Thyroid gland (tissue), 4 donors: ENCODE measurements at regions not wholly inside any gene's neighbourhood (a gene's known extent, or its start where the extent isn't known, plus 50 kb on each side); places are given as distances from the start of the nearest gene placed in this dataset.

Experiments
- DNase-seq, 2 donors: peaks; one replicate each; pipeline ENCODE4 v3.0.0-alpha.2; 2019
- H3K27ac ChIP-seq, 3 donors: fragments of 200-600 bp; sonication (generic); 1 replicate in 2 of 3; 2 replicates in 1 of 3; pipeline ENCODE4 v1.5.1; 2016 to 2019; ENCODE audit warnings: mild to moderate bottlenecking in 1 of 3, moderate library complexity in 1 of 3
- H3K27me3 ChIP-seq: fragments of 200-600 bp; sonication (generic); one replicate; pipeline ENCODE4 v1.5.1; 2019
- H3K36me3 ChIP-seq, 2 donors: fragments of 200-600 bp; sonication (generic); one replicate each; pipeline ENCODE4 v1.5.1; 2016 to 2019
- H3K4me1 ChIP-seq, 2 donors: fragments of 200-600 bp; sonication (generic); one replicate each; pipeline ENCODE4 v1.5.1; 2017 to 2019
- H3K4me3 ChIP-seq, 3 donors: fragments of 200-600 bp; sonication (generic); replicated peaks in 1 of 3; 1 replicate in 2 of 3; 2 replicates in 1 of 3; pipeline ENCODE4 v1.5.1; 2016; ENCODE audit warnings: mild to moderate bottlenecking in 1 of 3
- H3K9me3 ChIP-seq: fragments of 200-600 bp; sonication (generic); one replicate; pipeline ENCODE4 v1.5.1; 2017
- CTCF ChIP-seq, 6 experiments: fragments of 200-600 bp in 3 of 6; fragments of 450-650 bp in 3 of 6; sonication (generic) in 3 of 6; IDR thresholded peaks; one replicate each; pipeline ENCODE4 v1.5.1; 2016 to 2019; ENCODE audit warnings: antibody characterized with exemption in 6 of 6, mild to moderate bottlenecking in 2 of 6, inconsistent platforms in 1 of 6, moderate library complexity in 1 of 6
- POLR2A ChIP-seq, 2 donors: fragments of 450-650 bp; IDR thresholded peaks; one replicate each; pipeline ENCODE4 v1.6.1; 2017; ENCODE audit warnings: antibody characterized with exemption in 2 of 2, mild to moderate bottlenecking in 2 of 2, moderate library complexity in 1 of 2
- WGBS, 2 donors: methylation state at CpG; one replicate each; pipeline ENCODE4 v1.1.5; 2017; 5-methylcytosine and 5-hydroxymethylcytosine counted together
- intact Hi-C: fragments of 100-400 bp; cut with DNase I; formaldehyde crosslinking; loops from one replicate; pipeline ENCODE4 v1.15.1; 2023

- H3K4me3 ChIP-seq: no peak overlapping the region
- no peaks in the 10 kb centered on the region for H3K4me1 ChIP-seq
- no peaks in the 10 kb centered on the region for H3K27me3 ChIP-seq
- intact Hi-C loops: no loop called here
- H3K27ac ChIP-seq: no peak overlapping the region
- H3K9me3 ChIP-seq: no peaks in the 10 kb centered on the region
- no peak for TF ChIP-seq CTCF (IDR thresholded peaks at IDR 0.05)
- TF ChIP-seq POLR2A (IDR thresholded peaks at IDR 0.05): no peak
- no peaks in the 10 kb centered on the region for H3K36me3 ChIP-seq
- WGBS, 2 donors: 94 to 96% methylated on average over 1 of the region's 1 CpG
- DNase-seq: no peak
Measured at GRCh38 chr2:51579412-51579811, 547.5 kb upstream of the NRXN1 start.

GRCh38 chr2:51575181-51575580 is 543.2 kb upstream of the NRXN1 start:
- intact Hi-C loops: no loop called here
- TF ChIP-seq POLR2A (IDR thresholded peaks at IDR 0.05) (no peak), CTCF (IDR thresholded peaks at IDR 0.05) (no peak)
- no peak overlapping the region for H3K4me3 ChIP-seq
- no peaks in the 10 kb centered on the region for H3K9me3 ChIP-seq
- no peak overlapping the region for H3K27ac ChIP-seq
- no peaks in the 10 kb centered on the region for H3K4me1 ChIP-seq
- DNase-seq: no peak
- WGBS, 2 donors: 78 to 79% methylated on average over 1 of the region's 1 CpG
- H3K27me3 ChIP-seq: no peaks in the 10 kb centered on the region
- H3K36me3 ChIP-seq: no peaks in the 10 kb centered on the region

- no peaks in the 10 kb centered on the region for H3K36me3 ChIP-seq
- H3K27ac ChIP-seq: no peak overlapping the region
- no peak for TF ChIP-seq POLR2A (IDR thresholded peaks at IDR 0.05)
- no peak for TF ChIP-seq CTCF (IDR thresholded peaks at IDR 0.05)
- no peak for DNase-seq
- H3K4me1 ChIP-seq: no peaks in the 10 kb centered on the region
- H3K27me3 ChIP-seq: no peaks in the 10 kb centered on the region
- no peak overlapping the region for H3K4me3 ChIP-seq
- H3K9me3 ChIP-seq: no peaks in the 10 kb centered on the region
- intact Hi-C loops: no loop called here
Measured at GRCh38 chr2:51559026-51559425, 527.1 kb upstream of the NRXN1 start.

GRCh38 chr2:51553476-51553875 is 521.5 kb upstream of the NRXN1 start:
- H3K4me3 ChIP-seq: no peak overlapping the region
- intact Hi-C loops: no loop called here
- no peak for DNase-seq
- H3K9me3 ChIP-seq: no peaks in the 10 kb centered on the region
- no peaks in the 10 kb centered on the region for H3K27me3 ChIP-seq
- whole genome bisulfite sequencing, 2 donors: 82 to 97% methylated on average over 2 of the region's 2 CpGs
- H3K4me1 ChIP-seq: no peaks in the 10 kb centered on the region
- TF ChIP-seq POLR2A (IDR thresholded peaks at IDR 0.05) (no peak), CTCF (IDR thresholded peaks at IDR 0.05) (no peak)
- no peaks in the 10 kb centered on the region for H3K36me3 ChIP-seq
- H3K27ac ChIP-seq: no peak overlapping the region

- 77 to 80% methylated on average over 2 of the region's 2 CpGs for WGBS, 2 donors
- Histone ChIP-seq H3K4me3 (no peak overlapping the region), H3K36me3 (no peaks in the 10 kb centered on the region), H3K27ac (no peak overlapping the region), H3K27me3 (no peaks in the 10 kb centered on the region), H3K4me1 (no peaks in the 10 kb centered on the region), H3K9me3 (no peaks in the 10 kb centered on the region)
- no peak for DNase-seq
- TF ChIP-seq POLR2A (IDR thresholded peaks at IDR 0.05): no peak
- no peak for TF ChIP-seq CTCF (IDR thresholded peaks at IDR 0.05)
- intact Hi-C loops: no loop called here
Measured at GRCh38 chr2:51535763-51536162, 503.8 kb upstream of the NRXN1 start.
